Testis (tissue), 2 donors: ENCODE measurements at regions not wholly inside any gene's neighbourhood (a gene's known extent, or its start where the extent isn't known, plus 50 kb on each side); places are given as distances from the start of the nearest gene placed in this dataset.

Source experiments
- DNase-seq: peaks from one replicate; pipeline ENCODE4 v3.0.0-alpha.2; 2019
- H3K27ac ChIP-seq, 2 donors: fragments of 200-600 bp; sonication (generic); one replicate each; pipeline ENCODE4 v1.5.1; 2019
- H3K27me3 ChIP-seq: fragments of 200-600 bp; sonication (generic); one replicate; pipeline ENCODE4 v1.5.1; 2019
- H3K36me3 ChIP-seq: fragments of 200-600 bp; sonication (generic); one replicate; pipeline ENCODE4 v1.5.1; 2017; ENCODE audit warnings: low read depth; ENCODE audit errors: missing control alignments
- H3K4me1 ChIP-seq: fragments of 200-600 bp; sonication (generic); one replicate; pipeline ENCODE4 v1.5.1; 2019
- H3K4me3 ChIP-seq, 2 donors: fragments of 200-600 bp; sonication (generic); one replicate each; pipeline ENCODE4 v1.5.1; 2017 to 2019
- H3K9me3 ChIP-seq: fragments of 200-600 bp; sonication (generic); one replicate; pipeline ENCODE4 v1.5.1; 2017
- POLR2A ChIP-seq: fragments of 450-650 bp; IDR thresholded peaks from one replicate; pipeline ENCODE4 v1.6.1; 2017; ENCODE audit warnings: antibody characterized with exemption, mild to moderate bottlenecking, moderate library complexity
- WGBS, 2 donors: methylation state at CpG; one replicate each; pipeline ENCODE4 v1.1.5; 2018; 5-methylcytosine and 5-hydroxymethylcytosine counted together
- intact Hi-C: fragments of 100-400 bp; cut with DNase I; formaldehyde crosslinking; loops from one replicate; pipeline ENCODE4 v1.15.1; 2023; ENCODE audit warnings: low total_unique reads
- TF ChIP-seq, protein P1 (sequence below), 3 experiments: fragments of 450-650 bp in 2 of 3; fragments of 200-600 bp in 1 of 3; sonication (generic) in 1 of 3; IDR thresholded peaks; one replicate each; pipeline ENCODE4 v1.5.1; 2016 to 2019; ENCODE audit warnings: antibody characterized with exemption in 3 of 3, mild to moderate bottlenecking in 2 of 3, moderate library complexity in 1 of 3

DNA sequence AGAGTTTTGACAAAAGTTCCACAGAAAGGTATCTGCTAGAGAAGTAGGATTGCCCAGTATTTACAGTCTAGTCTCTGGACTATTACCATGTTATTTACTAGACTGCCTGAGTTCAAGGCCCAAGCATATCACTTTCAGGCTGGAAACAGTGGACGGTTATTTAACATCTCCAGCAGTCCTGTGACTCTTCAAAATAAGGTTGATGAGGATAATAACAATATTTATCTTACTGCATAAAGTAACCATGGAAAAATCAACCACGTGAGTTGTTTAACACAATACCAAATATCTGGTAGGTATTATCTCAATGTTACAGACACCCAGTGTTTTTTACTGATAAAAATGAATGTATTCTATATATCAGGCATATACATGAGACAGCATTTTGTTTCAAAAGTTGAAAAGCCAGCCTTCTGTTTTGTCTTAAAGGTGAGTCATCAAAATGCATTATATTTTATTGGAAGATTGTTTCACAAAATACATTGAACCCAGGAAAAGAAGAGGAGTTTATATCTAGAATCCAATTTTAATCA is 535.8 kb downstream of the TBL1XR1 start:
- Histone ChIP-seq H3K27me3 (no peaks in the 10 kb centered on the region), H3K36me3 (no peaks in the 10 kb centered on the region), H3K27ac (no peak overlapping the region), H3K4me3 (no peak overlapping the region), H3K9me3 (no peaks in the 10 kb centered on the region), H3K4me1 (no peaks in the 10 kb centered on the region)
- 52 to 77% methylated on average over 2 of the region's 2 CpGs for WGBS, 2 donors
- TF ChIP-seq, protein P1, sequence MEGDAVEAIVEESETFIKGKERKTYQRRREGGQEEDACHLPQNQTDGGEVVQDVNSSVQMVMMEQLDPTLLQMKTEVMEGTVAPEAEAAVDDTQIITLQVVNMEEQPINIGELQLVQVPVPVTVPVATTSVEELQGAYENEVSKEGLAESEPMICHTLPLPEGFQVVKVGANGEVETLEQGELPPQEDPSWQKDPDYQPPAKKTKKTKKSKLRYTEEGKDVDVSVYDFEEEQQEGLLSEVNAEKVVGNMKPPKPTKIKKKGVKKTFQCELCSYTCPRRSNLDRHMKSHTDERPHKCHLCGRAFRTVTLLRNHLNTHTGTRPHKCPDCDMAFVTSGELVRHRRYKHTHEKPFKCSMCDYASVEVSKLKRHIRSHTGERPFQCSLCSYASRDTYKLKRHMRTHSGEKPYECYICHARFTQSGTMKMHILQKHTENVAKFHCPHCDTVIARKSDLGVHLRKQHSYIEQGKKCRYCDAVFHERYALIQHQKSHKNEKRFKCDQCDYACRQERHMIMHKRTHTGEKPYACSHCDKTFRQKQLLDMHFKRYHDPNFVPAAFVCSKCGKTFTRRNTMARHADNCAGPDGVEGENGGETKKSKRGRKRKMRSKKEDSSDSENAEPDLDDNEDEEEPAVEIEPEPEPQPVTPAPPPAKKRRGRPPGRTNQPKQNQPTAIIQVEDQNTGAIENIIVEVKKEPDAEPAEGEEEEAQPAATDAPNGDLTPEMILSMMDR (IDR thresholded peaks at IDR 0.05) = no peak
- TF ChIP-seq POLR2A = no peak
- intact Hi-C loops = no loop called here
- no peak for DNase-seq

DNA sequence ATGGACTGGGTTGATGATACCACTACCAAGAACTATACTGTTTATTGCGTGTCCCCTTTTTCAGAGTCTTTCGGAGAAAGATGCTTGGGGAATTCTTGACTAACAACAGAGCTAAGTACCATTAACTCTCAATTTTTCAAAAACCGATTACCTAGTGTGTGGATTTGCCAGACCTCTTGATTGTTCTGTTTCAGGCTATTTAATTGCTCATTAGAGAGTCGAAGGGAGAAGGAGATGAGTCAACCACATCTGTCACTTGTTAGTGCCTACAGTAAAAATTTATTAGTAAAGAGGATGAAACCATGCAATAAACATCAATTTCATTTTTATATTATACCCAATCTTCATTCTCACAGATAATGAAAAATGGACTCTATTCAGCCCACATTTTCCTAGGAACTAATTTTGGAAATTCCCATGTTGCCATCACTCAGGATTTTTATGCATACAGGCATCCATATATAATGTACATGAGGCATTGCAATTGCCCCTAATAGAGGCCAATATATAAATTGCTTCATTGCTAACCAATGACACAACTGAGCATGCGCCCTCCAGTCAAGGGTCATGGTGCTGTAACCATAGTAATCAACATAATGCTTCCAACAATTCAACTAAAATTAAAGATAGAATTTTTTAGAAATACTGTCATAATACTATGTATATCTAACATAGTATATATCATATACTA is 541.7 kb downstream of the TBL1XR1 start:
- no peak overlapping the region for H3K27ac ChIP-seq
- DNase-seq = no peak
- H3K4me1 ChIP-seq = no peaks in the 10 kb centered on the region
- no peak for TF ChIP-seq POLR2A
- TF ChIP-seq, protein P1 (IDR thresholded peaks at IDR 0.05) = no peak
- H3K36me3 ChIP-seq = no peaks in the 10 kb centered on the region
- intact Hi-C loops = no loop called here
- WGBS, 2 donors = 81 to 90% methylated on average over 5 of the region's 5 CpGs
- no peaks in the 10 kb centered on the region for H3K27me3 ChIP-seq
- H3K9me3 ChIP-seq = no peaks in the 10 kb centered on the region
- no peak overlapping the region for H3K4me3 ChIP-seq

DNA sequence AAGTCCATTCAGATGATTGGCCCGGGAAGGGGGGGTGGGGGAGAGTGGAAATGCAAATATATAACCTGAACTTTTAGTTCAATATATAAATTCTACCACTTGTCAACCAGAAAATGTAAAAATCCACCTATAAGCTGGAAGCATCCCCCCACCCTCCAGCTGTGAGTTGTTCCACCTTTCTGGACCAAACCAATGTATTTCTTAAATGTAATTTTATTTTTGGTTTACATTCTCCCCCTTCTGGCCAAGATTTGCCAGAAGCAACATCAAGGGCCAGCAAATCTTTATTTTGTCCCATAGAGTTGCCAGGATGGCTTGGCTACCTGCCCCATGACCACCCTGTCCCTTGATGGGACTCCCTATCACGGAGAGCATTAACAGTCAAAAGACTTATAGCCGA is 545.7 kb downstream of the TBL1XR1 start:
- WGBS, 2 donors = 85 to 93% methylated on average over 3 of the region's 3 CpGs

DNA sequence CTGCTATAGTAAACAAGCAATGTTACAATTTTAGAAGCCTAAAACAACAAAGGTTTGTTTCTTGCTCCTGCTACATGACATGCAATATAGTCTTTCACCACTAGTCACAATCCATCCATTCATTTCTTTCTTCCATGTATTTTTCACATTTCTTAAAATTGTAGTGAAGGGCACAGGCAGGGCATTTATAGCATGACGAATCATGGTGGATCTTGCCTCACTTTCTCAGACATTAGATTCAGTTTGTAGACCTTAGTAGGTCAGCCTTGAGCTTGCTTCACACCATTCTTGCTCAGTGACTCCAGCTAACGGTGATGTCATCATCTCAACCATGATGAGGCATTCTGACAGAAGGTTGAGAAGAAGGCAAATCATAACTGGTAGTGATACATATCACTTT is 546.8 kb downstream of the TBL1XR1 start:
- Histone ChIP-seq H3K27me3 (no peaks in the 10 kb centered on the region), H3K4me1 (no peaks in the 10 kb centered on the region), H3K27ac (no peak overlapping the region), H3K9me3 (no peaks in the 10 kb centered on the region), H3K4me3 (no peak overlapping the region), H3K36me3 (no peaks in the 10 kb centered on the region)
- intact Hi-C loops = no loop called here
- no peak for DNase-seq
- 72 to 97% methylated on average over 2 of the region's 2 CpGs for WGBS, 2 donors
- no peak for TF ChIP-seq POLR2A
- TF ChIP-seq, protein P1 (IDR thresholded peaks at IDR 0.05) = peak in 1 of 3 experiments; percentile 32

More for the DNA sequence above, 545.7 kb downstream of the TBL1XR1 start:
- no peak overlapping the region for H3K27ac ChIP-seq
- TF ChIP-seq POLR2A = no peak
- TF ChIP-seq, protein P1 (IDR thresholded peaks at IDR 0.05) = no peak
- no peak overlapping the region for H3K4me3 ChIP-seq
- no peak for DNase-seq
- intact Hi-C loops = no loop called here
- no peaks in the 10 kb centered on the region for H3K4me1 ChIP-seq
- no peaks in the 10 kb centered on the region for H3K36me3 ChIP-seq
- no peaks in the 10 kb centered on the region for H3K27me3 ChIP-seq
- no peaks in the 10 kb centered on the region for H3K9me3 ChIP-seq

DNA sequence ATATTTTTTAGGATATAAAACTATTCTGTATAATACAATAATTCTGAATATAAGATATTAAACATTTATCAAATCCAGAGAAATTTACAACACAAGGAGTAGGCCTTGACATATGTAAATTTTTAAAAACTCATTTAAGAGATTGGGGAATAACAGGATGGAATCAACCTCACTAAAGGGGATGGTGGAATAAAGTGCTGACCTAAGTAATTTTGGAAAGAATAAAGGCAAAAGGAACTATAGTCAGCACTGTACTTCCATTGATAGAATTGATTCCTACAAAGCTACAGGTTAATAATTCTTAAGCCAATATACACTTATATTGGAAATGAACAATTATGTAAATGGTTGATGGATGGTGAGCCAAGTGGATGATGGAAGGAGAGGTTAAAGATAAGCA is 549.3 kb downstream of the TBL1XR1 start:
- intact Hi-C loops = no loop called here
- no peak for DNase-seq
- Histone ChIP-seq H3K9me3 (no peaks in the 10 kb centered on the region), H3K4me1 (no peaks in the 10 kb centered on the region), H3K27me3 (no peaks in the 10 kb centered on the region), H3K36me3 (no peaks in the 10 kb centered on the region), H3K4me3 (no peak overlapping the region), H3K27ac (no peak overlapping the region)
- TF ChIP-seq, protein P1 (IDR thresholded peaks at IDR 0.05) = no peak
- TF ChIP-seq POLR2A = no peak
